ENCODE measurements at regions not wholly inside any gene's neighbourhood (a gene's known extent, or its start where the extent isn't known, plus 50 kb on each side); places are given as distances from the start of the nearest gene placed in this dataset.

DNA sequence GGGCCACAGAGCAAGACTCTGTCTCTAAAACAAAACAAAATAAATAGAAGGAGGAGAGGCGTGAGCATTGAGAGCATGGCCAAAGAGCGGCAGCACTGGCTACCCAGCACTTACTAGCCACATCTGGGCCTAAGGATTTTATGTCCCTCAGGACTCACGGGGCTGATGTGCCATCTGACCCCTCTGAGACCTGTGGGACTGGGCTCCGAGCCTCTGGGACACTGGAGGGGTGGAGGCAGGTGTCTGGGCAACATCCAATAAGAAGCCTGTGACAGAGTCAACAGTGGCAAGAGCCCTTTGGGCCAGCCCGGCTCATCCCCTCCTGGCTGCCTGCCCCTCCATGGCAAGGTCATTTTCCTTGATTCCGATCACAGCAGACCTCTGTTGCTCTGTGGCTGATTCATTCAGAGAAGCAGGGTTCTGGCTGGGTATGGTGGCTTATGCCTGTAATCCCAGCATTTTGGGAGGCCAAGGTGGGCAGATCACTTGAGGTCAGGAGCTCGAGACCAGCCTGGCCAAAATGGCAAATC lies 60.7 kb downstream of the RRM2 start:
- DNase-seq (ENCODE audit: low spot score) = no peak

GRCh38 chr2:10184421-10184820 lies 61.9 kb downstream of the RRM2 start:
- no peak for DNase-seq (ENCODE audit: low spot score)

DNA sequence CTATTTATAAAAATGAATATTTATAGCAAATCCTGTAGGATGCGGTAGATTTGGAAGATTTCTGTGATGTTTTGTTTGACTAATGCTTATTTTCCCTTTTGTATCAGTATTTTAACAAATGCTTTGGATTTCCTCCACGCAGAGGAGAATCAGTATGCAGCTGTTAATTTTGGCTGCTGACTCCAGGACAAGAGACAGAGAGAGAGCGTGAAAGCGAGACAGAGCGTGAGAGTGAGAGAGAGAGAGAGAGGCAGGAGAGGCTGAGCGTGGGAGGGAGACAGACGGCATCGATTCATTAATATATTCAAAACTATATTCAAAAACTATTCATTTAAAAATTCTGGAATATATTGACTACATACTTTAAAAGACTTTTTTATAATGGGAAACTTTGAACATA lies 62.5 kb downstream of the RRM2 start:
- no peak for DNase-seq (ENCODE audit: low spot score)

DNA sequence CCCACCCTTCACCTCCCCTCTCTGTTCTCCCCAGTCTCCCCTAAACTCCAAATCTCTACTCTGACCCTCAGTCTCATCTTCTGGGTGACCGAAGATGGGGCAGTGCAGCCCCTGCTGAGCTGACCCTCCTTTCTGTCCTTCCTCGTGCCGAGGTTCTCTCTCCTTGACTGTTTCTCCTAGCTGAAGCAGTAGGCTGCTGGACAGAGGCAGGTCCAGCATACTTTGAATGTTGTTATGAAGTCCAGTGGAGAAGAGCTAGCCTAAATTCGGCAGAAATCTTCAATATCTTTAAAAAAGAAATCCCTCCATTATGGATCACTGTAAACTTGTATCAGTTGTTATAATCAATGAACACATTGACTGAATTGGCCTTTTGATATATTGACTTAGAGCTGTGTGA lies 63.2 kb downstream of the RRM2 start:
- DNase-seq (ENCODE audit: low spot score) = no peak

GRCh38 chr2:10186868-10187535 lies 64.5 kb downstream of the RRM2 start:
- no peak for DNase-seq (ENCODE audit: low spot score)

GRCh38 chr2:10187661-10188060 lies 65.1 kb downstream of the RRM2 start:
- no peak for DNase-seq (ENCODE audit: low spot score)

DNA sequence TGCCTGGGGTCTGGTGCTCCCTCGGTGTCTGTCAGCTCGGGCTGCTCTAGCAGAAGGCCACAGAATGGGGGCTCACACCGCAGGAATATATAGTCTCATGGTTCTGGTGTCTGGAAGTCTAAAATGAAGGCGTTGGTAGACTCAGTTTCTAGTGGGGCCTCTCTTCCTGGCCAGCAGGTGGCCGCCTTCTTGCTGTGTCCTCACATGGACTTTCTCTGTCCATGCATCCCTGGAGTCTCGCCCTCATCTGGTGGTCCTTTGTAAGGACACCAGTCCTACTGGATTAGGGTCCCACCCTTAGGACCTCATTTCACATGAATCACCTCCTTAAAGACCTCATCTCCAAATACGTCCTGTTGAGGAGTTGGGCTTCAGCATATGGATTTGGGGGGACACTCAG lies 65.7 kb downstream of the RRM2 start:
- DNase-seq (ENCODE audit: low spot score) = no peak

DNA sequence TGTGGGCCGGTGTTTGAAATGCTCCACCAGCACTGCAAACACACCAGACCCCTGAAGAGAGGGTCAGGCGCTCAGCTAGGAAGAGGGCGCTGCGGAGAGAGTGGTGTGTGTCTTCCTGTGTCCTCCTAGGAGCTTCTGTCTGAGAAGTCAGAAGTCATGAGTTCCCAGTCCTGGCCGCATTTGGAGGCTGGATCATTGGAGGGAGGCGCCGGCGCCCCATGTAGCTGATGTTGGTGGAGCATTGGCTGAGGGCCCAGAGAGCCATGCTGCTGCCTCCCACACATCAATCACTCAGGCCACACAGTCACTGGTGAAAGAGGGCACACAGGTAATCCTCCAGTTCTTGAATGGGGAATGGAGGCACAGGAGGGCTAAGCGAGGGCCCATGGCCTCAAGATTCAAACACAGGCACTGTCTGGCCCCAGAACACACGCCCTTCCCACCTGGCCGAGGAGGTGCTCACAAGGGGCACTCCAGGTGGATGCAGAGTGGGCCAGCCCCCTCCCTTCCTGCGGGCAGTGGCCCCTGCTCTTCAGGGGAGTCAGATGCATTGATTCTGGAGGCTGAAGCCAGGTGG lies 66.3 kb downstream of the RRM2 start:
- no peak for DNase-seq (ENCODE audit: low spot score)

- no peak for DNase-seq (ENCODE audit: low spot score)
Observed at GRCh38 chr2:10190255-10190654, 67.7 kb downstream of the RRM2 start.

GRCh38 chr2:10190737-10191532 lies 68.4 kb downstream of the RRM2 start:
- DNase-seq (ENCODE audit: low spot score) = no peak

DNA sequence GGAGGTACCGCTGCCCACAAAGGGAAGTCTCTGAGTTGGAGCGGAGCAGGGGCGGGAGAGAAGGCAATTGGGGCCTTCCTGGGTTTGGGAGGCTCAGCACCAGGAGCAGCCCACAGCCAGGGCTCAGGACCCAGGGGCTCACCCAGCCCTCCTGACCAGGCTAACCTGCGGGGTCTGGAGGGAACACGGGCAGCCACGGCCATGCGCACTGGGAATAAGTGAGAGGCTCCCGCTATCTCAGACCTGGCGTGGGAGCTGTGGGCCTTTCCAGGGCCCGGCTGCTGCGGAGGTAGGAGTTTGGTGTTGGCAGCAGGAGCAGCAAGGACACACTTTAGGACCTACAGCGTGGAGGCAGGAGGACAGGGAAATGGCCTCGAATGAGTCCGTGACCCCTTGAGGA lies 69.0 kb downstream of the RRM2 start:
- no peak for DNase-seq (ENCODE audit: low spot score)

DNA sequence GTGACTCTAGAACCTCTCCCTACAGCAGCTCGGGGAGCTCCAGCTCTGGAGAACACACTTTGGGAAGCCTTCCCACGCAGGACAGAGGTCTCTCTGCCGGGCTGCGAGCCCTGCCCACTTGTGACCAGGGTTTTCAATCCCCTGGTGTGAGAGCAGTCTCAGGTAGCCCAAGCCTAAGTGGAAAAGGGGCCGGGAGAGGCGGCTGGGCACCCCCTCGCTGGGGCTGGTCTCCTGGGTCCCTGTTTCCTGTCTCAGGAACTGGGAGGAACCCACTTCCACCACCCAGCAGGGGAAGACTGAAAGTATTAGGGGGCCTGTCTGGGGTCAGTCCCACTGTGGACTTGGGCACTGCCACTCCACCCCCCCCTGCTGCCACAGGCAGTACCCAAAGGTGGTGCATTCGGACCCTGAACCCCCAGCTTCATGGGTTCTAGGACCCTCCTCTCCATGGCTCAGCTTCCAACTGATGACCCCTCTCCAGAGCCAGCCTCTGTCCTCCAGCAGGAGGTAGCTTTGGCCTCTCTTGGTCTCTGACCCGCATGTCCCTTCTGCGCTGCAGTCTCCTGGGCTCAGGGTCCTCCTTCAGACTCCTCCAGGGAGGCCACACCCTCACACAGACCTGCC lies 70.0 kb downstream of the RRM2 start:
- no peak for DNase-seq (ENCODE audit: low spot score)

DNA sequence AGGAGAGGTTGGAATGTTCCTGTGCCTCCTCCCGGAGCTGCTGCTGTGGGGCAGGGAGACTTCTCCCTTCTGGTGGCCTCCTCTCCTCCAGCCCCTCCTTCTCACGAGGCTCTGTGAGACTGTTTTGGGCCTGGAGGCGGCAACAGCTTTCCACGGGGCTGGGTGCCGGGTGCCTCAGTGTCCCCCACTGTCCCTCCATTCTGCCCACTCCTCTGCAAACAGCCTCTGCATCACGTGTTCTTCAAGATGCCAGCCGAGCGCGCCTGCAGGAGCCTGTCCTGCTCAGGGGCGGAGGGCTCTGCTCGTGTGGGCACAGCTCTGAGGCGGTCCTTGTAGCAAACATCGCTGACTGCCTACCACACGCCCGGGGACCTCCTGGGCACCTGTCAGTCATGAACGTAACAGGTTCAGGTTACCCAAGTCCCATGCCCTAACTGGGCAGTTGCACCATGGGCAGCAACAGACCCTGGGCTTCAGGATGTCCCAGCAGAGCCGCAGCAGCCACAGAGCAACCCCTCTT lies 70.8 kb downstream of the RRM2 start:
- no peak for DNase-seq (ENCODE audit: low spot score)

DNA sequence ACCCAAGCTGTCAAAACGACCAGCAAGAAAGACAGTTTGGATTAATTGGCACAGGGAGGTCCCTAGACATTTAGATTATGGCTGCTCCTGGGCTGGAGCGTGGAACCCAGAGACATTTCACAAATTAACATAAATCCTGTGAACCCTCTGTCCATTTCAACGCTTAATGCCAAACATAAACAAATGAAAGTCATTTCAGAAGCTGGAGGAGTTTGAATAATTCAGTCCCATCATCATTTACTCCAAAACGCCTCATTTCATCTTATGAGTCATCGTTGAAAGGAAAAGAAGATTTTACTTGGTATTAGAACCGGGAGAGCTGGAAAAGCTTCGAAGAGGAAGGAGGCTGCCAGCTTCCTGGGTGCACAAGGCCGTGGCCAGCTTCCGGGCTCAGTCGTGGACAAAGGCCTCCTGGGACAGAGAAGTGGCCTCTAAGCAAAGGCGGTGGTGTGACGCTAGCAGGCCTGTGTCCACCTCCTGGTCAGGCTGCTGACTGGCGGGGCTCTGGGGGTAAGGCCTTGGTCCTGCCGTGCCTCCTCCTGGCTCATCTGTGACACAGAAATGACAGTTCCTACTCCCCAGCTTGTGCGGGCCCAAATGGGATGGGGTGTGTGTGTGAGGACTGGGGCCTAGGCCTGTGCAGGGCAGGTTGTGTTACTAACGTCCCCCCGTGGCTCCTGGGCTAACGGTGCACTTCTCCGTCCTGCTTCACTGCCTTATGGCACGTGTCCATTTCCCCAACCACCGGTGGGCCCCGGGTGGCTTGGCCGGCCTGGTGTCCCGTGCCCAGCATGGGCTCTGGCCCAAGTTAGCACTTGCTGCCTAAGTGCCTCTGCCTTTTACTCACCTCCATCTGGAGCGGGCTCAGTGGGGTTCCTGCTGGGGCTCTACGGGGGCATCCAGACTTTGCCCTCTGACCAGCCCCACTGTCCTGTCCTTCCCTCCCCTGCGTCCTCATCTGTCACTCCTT lies 71.6 kb downstream of the RRM2 start:
- no peak for DNase-seq (ENCODE audit: low spot score)

- DNase-seq (ENCODE audit: low spot score) = no peak
Observed at GRCh38 chr2:10195278-10196109, 73.0 kb downstream of the RRM2 start.

GRCh38 chr2:10196110-10196892 lies 73.8 kb downstream of the RRM2 start:
- no peak for DNase-seq (ENCODE audit: low spot score)

- no peak for DNase-seq (ENCODE audit: low spot score)
Observed at GRCh38 chr2:10196948-10197696, 74.6 kb downstream of the RRM2 start.

GRCh38 chr2:10197697-10198076 lies 75.1 kb downstream of the RRM2 start:
- no peak for DNase-seq (ENCODE audit: low spot score)

Measured in mesenteric fat pad (tissue), 1 donor.